DND-41 (cell line): ENCODE measurements at regions not wholly inside any gene's neighbourhood (a gene's known extent, or its start where the extent isn't known, plus 50 kb on each side); places are given as distances from the start of the nearest gene placed in this dataset.

Source experiments
- EZH2 ChIP-seq: IDR thresholded peaks from 3 replicates; pipeline ENCODE4 v1.6.1; 2012; ENCODE audit warnings: borderline replicate concordance, low read depth, mild to moderate bottlenecking, moderate library complexity, low read length, inconsistent platforms; ENCODE audit not compliant: severe bottlenecking
- TF ChIP-seq, protein P1 (sequence below): IDR thresholded peaks from 2 replicates; pipeline ENCODE4 v1.5.1; 2012; ENCODE audit warnings: borderline replicate concordance, low read length, moderate library complexity, mild to moderate bottlenecking; ENCODE audit not compliant: poor library complexity, severe bottlenecking; ENCODE audit errors: extremely low read depth

DNA sequence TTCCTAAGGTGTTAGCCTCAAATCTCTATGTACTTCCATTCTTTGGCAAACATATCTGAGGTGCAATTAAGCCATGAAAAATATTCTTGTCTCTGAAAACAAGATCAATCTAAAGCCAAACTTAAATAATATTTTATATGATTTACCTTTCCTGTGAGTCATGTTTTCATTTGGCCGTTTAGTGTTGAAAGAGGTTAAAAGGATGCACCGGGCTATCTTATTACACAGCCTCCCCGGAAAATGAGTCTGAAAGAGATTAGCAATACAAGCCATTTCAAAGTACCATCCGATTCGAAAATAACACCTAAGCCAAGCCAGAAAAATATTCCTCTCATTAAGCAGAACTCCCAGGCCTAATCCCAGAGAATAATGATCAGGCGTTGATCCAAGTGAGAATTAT is 161.5 kb upstream of the EPHA5 start:
- TF ChIP-seq, protein P1, sequence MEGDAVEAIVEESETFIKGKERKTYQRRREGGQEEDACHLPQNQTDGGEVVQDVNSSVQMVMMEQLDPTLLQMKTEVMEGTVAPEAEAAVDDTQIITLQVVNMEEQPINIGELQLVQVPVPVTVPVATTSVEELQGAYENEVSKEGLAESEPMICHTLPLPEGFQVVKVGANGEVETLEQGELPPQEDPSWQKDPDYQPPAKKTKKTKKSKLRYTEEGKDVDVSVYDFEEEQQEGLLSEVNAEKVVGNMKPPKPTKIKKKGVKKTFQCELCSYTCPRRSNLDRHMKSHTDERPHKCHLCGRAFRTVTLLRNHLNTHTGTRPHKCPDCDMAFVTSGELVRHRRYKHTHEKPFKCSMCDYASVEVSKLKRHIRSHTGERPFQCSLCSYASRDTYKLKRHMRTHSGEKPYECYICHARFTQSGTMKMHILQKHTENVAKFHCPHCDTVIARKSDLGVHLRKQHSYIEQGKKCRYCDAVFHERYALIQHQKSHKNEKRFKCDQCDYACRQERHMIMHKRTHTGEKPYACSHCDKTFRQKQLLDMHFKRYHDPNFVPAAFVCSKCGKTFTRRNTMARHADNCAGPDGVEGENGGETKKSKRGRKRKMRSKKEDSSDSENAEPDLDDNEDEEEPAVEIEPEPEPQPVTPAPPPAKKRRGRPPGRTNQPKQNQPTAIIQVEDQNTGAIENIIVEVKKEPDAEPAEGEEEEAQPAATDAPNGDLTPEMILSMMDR = no peak
- TF ChIP-seq EZH2 = no peak
